ENCODE measurements at regions not wholly inside any gene's neighbourhood (a gene's known extent, or its start where the extent isn't known, plus 50 kb on each side); places are given as distances from the start of the nearest gene placed in this dataset.

- H3K4me3 ChIP-seq (ENCODE audit: low read depth, low read length), result no peak overlapping the region
- TF ChIP-seq CTCF (IDR thresholded peaks at IDR 0.05; ENCODE audit: insufficient read depth, low read depth, low read length), result no peak
- no peak for DNase-seq (ENCODE audit: low read depth)
Measured at GRCh38 chrX:45727761-45728160, 527.1 kb upstream of the DIPK2B start.

GRCh38 chrX:45722471-45722870, 521.8 kb upstream of the DIPK2B start:
- no peak for DNase-seq (ENCODE audit: low read depth)
- no peak for TF ChIP-seq CTCF (IDR thresholded peaks at IDR 0.05; ENCODE audit: insufficient read depth, low read depth, low read length)

GRCh38 chrX:45719751-45720501, 519.2 kb upstream of the DIPK2B start:
- DNase-seq (ENCODE audit: low read depth), result no peak
- TF ChIP-seq CTCF (IDR thresholded peaks at IDR 0.05; ENCODE audit: insufficient read depth, low read depth, low read length), result no peak
- H3K4me3 ChIP-seq (ENCODE audit: low read depth, low read length), result no peak overlapping the region

More at GRCh38 chrX:45722471-45722870, 521.8 kb upstream of the DIPK2B start:
- no peak overlapping the region for H3K4me3 ChIP-seq (ENCODE audit: low read depth, low read length)

GRCh38 chrX:45718676-45719075, 518.0 kb upstream of the DIPK2B start:
- no peak for TF ChIP-seq CTCF (IDR thresholded peaks at IDR 0.05; ENCODE audit: insufficient read depth, low read depth, low read length)
- no peak overlapping the region for H3K4me3 ChIP-seq (ENCODE audit: low read depth, low read length)
- no peak for DNase-seq (ENCODE audit: low read depth)

- peak; percentile 30 for DNase-seq (ENCODE audit: low read depth)
- no peak for TF ChIP-seq CTCF (IDR thresholded peaks at IDR 0.05; ENCODE audit: insufficient read depth, low read depth, low read length)
- H3K4me3 ChIP-seq (ENCODE audit: low read depth, low read length), result no peak overlapping the region
Measured at GRCh38 chrX:45716750-45717149, 516.1 kb upstream of the DIPK2B start.

GRCh38 chrX:45715748-45716147, 515.1 kb upstream of the DIPK2B start:
- no peak overlapping the region for H3K4me3 ChIP-seq (ENCODE audit: low read depth, low read length)
- DNase-seq (ENCODE audit: low read depth), result no peak
- TF ChIP-seq CTCF (IDR thresholded peaks at IDR 0.05; ENCODE audit: insufficient read depth, low read depth, low read length), result no peak

- no peak overlapping the region for H3K4me3 ChIP-seq (ENCODE audit: low read depth, low read length)
- no peak for TF ChIP-seq CTCF (IDR thresholded peaks at IDR 0.05; ENCODE audit: insufficient read depth, low read depth, low read length)
- peak; percentile 75 for DNase-seq (ENCODE audit: low read depth)
Measured at GRCh38 chrX:45714866-45715265, 514.2 kb upstream of the DIPK2B start.
